C4-2B (cell line): ENCODE measurements at regions not wholly inside any gene's neighbourhood (a gene's known extent, or its start where the extent isn't known, plus 50 kb on each side); places are given as distances from the start of the nearest gene placed in this dataset.

Experiments
- ZFX ChIP-seq: fragments of 450-650 bp; IDR thresholded peaks from 2 replicates; pipeline ENCODE4 v1.6.1; 2017
- TF ChIP-seq, protein P1 (sequence below): fragments of 450-650 bp; conservative IDR thresholded peaks from 2 replicates; pipeline ENCODE4 v1.5.1; 2017; ENCODE audit warnings: mild to moderate bottlenecking

DNA sequence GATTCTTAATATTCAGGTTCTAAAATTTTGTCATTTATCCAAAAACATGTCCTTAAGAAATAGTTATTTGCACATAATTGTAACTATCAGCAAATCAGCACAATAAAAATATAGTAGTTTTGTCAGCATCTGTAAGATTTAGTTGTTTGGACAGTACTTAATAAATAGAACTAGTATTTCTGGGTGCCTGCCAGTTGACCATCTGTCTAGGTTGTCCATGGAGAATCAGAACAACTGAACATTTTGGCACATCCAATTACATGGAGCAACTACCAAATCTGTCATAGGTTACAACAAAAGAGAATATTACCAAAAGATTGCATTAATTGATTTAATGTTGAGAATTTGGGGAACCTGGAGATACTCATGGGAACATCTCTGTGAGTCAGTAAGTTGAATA lies 305.5 kb upstream of the TACR3 start:
- TF ChIP-seq, protein P1, sequence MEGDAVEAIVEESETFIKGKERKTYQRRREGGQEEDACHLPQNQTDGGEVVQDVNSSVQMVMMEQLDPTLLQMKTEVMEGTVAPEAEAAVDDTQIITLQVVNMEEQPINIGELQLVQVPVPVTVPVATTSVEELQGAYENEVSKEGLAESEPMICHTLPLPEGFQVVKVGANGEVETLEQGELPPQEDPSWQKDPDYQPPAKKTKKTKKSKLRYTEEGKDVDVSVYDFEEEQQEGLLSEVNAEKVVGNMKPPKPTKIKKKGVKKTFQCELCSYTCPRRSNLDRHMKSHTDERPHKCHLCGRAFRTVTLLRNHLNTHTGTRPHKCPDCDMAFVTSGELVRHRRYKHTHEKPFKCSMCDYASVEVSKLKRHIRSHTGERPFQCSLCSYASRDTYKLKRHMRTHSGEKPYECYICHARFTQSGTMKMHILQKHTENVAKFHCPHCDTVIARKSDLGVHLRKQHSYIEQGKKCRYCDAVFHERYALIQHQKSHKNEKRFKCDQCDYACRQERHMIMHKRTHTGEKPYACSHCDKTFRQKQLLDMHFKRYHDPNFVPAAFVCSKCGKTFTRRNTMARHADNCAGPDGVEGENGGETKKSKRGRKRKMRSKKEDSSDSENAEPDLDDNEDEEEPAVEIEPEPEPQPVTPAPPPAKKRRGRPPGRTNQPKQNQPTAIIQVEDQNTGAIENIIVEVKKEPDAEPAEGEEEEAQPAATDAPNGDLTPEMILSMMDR: no peak
- TF ChIP-seq ZFX: no peak
